Nephron (organoid): ENCODE measurements at regions not wholly inside any gene's neighbourhood (a gene's known extent, or its start where the extent isn't known, plus 50 kb on each side); places are given as distances from the start of the nearest gene placed in this dataset.
"Not testable (repeated sequence)": the region's sequence is repeated elsewhere in the genome, so short reads cannot be mapped to it uniquely, and the experiment has no call there.

ENCODE experiments used
- H3K27ac Mint-ChIP-seq, 3 experiments: 2 replicates each; pipeline ENCODE4 v1.8.0; 2020; ENCODE audit warnings: mixed read lengths in 3 of 3, mild to moderate bottlenecking in 2 of 3, moderate library complexity in 1 of 3
- H3K27me3 Mint-ChIP-seq: 2 replicates; pipeline ENCODE4 v1.8.0; 2021; ENCODE audit warnings: low read depth, mild to moderate bottlenecking, moderate library complexity, mixed read lengths
- H3K36me3 Mint-ChIP-seq: 2 replicates; pipeline ENCODE4 v1.8.0; 2020; ENCODE audit warnings: low read depth, mixed read lengths
- H3K4me1 Mint-ChIP-seq: 2 replicates; pipeline ENCODE4 v1.8.0; 2020; ENCODE audit warnings: mixed read lengths
- H3K4me3 Mint-ChIP-seq, 3 experiments: 2 replicates each; pipeline ENCODE4 v1.8.0; 2020; ENCODE audit warnings: mild to moderate bottlenecking in 3 of 3, mixed read lengths in 3 of 3, moderate library complexity in 2 of 3
- H3K9me3 Mint-ChIP-seq: 2 replicates; pipeline ENCODE4 v1.8.0; 2020; ENCODE audit warnings: mixed read lengths
- TF ChIP-seq, protein P1 (sequence below), 3 experiments: fragments of 200-600 bp; sonication (generic); IDR thresholded peaks; one replicate each; pipeline ENCODE4 v1.5.0; 2021; ENCODE audit warnings: antibody characterized with exemption in 3 of 3; ENCODE audit not compliant: unreplicated experiment in 3 of 3

DNA sequence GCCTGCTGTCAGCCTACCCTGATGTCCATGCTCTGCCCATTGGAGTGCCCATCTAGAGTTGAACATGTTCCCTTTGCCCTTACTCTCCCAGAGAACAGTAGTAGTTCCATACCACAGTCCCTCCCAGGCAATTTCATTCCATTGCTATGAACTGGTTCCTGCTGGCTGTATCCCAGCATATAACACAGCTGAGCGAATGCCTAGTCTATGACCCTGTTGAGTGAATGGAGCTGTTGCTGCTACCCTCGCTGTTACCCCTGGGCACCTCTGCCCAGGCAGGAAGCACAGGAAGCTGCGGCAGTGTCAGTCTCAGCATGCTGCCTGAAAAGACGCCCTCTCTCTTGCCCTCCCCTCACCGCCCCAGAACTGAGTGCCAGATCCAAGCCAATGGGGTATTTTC, 73.3 kb downstream of the SOX3 start:
- H3K36me3 Mint-ChIP-seq, result no peaks in the 10 kb centered on the region
- H3K27me3 Mint-ChIP-seq, result peaks cover 21% of the 10 kb centered on the region
- no peak overlapping the region for H3K4me3 Mint-ChIP-seq
- no peaks in the 10 kb centered on the region for H3K9me3 Mint-ChIP-seq
- TF ChIP-seq, protein P1, sequence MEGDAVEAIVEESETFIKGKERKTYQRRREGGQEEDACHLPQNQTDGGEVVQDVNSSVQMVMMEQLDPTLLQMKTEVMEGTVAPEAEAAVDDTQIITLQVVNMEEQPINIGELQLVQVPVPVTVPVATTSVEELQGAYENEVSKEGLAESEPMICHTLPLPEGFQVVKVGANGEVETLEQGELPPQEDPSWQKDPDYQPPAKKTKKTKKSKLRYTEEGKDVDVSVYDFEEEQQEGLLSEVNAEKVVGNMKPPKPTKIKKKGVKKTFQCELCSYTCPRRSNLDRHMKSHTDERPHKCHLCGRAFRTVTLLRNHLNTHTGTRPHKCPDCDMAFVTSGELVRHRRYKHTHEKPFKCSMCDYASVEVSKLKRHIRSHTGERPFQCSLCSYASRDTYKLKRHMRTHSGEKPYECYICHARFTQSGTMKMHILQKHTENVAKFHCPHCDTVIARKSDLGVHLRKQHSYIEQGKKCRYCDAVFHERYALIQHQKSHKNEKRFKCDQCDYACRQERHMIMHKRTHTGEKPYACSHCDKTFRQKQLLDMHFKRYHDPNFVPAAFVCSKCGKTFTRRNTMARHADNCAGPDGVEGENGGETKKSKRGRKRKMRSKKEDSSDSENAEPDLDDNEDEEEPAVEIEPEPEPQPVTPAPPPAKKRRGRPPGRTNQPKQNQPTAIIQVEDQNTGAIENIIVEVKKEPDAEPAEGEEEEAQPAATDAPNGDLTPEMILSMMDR (IDR thresholded peaks at IDR 0.05; ENCODE audit: unreplicated experiment in 3 of 3), result no peak
- no peaks in the 10 kb centered on the region for H3K4me1 Mint-ChIP-seq
- no peak overlapping the region for H3K27ac Mint-ChIP-seq

DNA sequence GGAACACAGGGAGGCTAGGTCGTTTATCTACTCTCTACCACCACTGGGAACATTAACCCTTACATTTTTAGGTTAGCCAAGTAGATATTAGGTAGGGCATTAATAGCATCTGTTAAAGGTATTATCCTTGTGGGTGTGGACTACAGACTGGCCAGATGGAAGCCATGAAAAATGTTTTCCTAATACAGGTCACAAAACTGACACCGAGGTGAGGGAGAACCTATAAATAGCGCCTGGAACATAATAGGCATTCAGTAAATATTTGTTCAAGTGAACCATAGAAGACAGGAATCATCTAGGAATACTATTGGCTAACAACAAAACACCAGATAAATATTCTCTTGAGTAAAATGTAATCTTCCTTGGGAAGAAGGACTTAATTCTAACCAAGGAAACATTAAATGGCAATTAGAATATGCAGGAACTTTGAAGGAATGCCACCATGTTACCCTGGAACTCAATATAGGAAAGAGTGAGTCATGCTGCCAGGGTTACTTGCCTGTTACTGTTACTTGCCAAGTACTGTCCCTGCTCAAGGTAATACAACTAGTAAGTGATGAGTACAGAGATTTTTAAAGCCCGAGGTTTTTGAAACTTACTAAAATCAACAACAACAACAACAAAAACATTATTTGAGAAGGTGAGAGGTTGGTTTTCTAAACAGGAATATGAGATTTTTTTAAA, 79.0 kb downstream of the SOX3 start:
- H3K36me3 Mint-ChIP-seq, result no peaks in the 10 kb centered on the region
- TF ChIP-seq, protein P1 (IDR thresholded peaks at IDR 0.05; ENCODE audit: unreplicated experiment in 3 of 3), result no peak

DNA sequence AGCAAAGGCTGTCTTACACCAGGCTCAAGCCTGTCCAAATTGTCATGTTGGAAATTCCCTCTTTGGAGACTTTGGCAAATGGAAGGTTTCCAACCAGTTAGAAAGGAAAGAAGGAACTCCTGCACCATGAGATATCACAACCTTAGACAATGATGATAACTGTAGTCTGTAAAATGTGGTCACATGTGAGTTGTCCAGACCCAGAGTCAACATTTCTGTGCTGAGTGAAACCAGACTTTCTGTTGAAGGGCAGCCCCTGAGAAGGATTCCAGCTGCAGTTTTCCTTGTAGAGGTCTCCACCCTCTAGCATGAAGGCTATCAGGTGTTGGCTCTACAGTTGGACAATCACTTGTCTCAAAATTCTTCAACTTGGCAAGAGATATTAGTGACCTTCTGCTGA, 82.4 kb downstream of the SOX3 start:
- H3K4me1 Mint-ChIP-seq, result no peaks in the 10 kb centered on the region
- H3K27me3 Mint-ChIP-seq, result no peaks in the 10 kb centered on the region
- no peaks in the 10 kb centered on the region for H3K36me3 Mint-ChIP-seq
- H3K27ac Mint-ChIP-seq, result no peak overlapping the region
- TF ChIP-seq, protein P1 (IDR thresholded peaks at IDR 0.05; ENCODE audit: unreplicated experiment in 3 of 3), result no peak
- H3K9me3 Mint-ChIP-seq, result peaks cover 2% of the 10 kb centered on the region
- H3K4me3 Mint-ChIP-seq, result no peak overlapping the region

More for the DNA sequence above, 79.0 kb downstream of the SOX3 start:
- Mint-ChIP-seq H3K9me3 (peaks cover 2% of the 10 kb centered on the region), H3K27ac (no peak overlapping the region), H3K4me3 (no peak overlapping the region), H3K4me1 (no peaks in the 10 kb centered on the region), H3K27me3 (peaks cover 5% of the 10 kb centered on the region)

GRCh38 chrX:140402131-140402530, 102.7 kb downstream of the SOX3 start:
- H3K27me3 Mint-ChIP-seq, H3K4me1 Mint-ChIP-seq: not testable (repeated sequence)

DNA sequence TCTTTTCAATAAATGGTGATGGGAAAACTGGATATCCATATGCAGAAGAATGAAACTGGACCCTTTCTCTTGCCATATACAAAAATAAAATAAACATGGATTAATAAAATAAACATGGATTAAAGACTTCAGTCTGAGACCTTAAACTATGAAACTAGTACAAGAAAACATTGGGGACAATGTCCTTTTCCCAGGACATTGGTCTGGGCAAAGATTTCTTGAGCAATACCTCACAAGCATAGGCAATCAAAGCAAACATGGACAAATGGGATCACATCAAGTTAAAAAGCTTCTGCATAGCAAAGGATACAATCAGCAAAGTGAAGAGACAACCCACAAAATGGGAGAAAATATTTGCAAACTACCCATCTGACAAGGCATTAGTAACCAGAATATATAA, 108.5 kb downstream of the SOX3 start:
- H3K4me3 Mint-ChIP-seq, H3K9me3 Mint-ChIP-seq, H3K36me3 Mint-ChIP-seq, H3K27ac Mint-ChIP-seq, H3K27me3 Mint-ChIP-seq, H3K4me1 Mint-ChIP-seq: not testable (repeated sequence)

More at GRCh38 chrX:140402131-140402530, 102.7 kb downstream of the SOX3 start:
- H3K4me3 Mint-ChIP-seq, H3K36me3 Mint-ChIP-seq, H3K27ac Mint-ChIP-seq: not testable (repeated sequence)
- peaks cover 34% of the 10 kb centered on the region for H3K9me3 Mint-ChIP-seq

DNA sequence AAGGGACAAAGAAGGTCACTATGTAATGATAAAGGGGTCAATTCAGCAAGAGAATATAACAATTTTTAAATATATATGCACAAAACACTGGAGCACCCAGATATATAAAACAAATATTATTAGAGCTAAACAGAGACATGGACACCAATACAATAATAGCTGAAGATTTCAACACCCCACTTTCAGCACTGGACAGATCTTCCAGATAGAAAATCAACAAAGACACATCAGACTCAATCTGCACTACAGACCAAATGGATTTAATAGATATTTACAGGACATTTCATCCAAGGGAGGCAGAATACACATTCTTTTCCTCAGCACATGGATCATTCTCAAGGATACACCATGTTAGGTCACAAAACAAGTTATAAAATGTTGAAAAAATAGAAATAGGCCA, 111.4 kb downstream of the SOX3 start:
- no peaks in the 10 kb centered on the region for H3K4me1 Mint-ChIP-seq
- TF ChIP-seq, protein P1 (IDR thresholded peaks at IDR 0.05; ENCODE audit: unreplicated experiment in 3 of 3), result no peak

DNA sequence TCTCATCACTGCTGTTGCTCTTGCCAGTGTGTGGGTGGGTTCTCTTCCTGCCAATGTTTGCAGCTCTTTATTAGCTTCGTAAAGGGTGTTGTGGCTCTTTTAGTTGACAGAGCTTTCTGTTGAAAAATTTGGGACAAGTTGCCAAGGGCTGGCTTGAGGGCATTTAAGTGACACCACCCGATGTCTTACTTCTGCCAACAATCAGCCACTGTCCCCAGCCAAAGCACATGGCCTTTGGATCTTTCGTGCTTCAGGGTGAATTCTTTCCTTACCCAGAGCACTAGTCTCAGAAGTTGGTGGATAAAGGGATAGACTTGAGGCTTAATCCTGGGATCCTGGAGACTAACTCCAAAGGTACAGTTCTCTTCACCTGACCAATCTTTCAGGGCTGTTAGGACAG, 113.6 kb downstream of the SOX3 start:
- H3K36me3 Mint-ChIP-seq, result no peaks in the 10 kb centered on the region
- TF ChIP-seq, protein P1 (IDR thresholded peaks at IDR 0.05; ENCODE audit: unreplicated experiment in 3 of 3), result no peak
- H3K4me1 Mint-ChIP-seq, result no peaks in the 10 kb centered on the region
- H3K4me3 Mint-ChIP-seq, result no peak overlapping the region
- H3K27me3 Mint-ChIP-seq, result no peaks in the 10 kb centered on the region
- no peaks in the 10 kb centered on the region for H3K9me3 Mint-ChIP-seq
- no peak overlapping the region for H3K27ac Mint-ChIP-seq

More for the DNA sequence above, 111.4 kb downstream of the SOX3 start:
- Mint-ChIP-seq H3K4me3 (no peak overlapping the region), H3K27ac (no peak overlapping the region), H3K27me3 (peaks cover 4% of the 10 kb centered on the region), H3K36me3 (no peaks in the 10 kb centered on the region), H3K9me3 (no peaks in the 10 kb centered on the region)
